ENCODE measurements at regions not wholly inside any gene's neighbourhood (a gene's known extent, or its start where the extent isn't known, plus 50 kb on each side); places are given as distances from the start of the nearest gene placed in this dataset.

DNA sequence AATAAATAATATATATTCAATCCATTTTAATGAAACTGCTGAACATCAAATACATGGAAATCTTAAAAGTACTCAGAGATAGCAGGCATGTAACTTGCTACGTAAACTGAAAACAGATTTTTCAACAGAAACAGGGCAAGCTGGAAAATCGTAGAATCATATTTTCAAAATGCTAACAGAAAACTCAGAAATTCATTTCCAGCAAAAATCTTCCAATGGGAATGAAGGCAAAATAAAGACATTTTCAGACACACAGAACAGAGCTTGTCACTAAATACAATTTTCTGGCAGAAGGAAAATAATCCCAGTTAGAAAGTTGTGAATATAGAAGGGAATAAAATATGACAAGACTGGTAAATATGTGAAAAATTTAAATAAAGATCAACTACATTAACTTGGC is 419.9 kb upstream of the ZFP42 start:
- DNase-seq (ENCODE audit: low read depth, low spot score), result no peak

- no peak for DNase-seq (ENCODE audit: low read depth, low spot score)
Measured at GRCh38 chr4:187576751-187577150, 418.8 kb upstream of the ZFP42 start.

- DNase-seq (ENCODE audit: low read depth, low spot score), result no peak
Measured at GRCh38 chr4:187577941-187578480, 417.6 kb upstream of the ZFP42 start.

DNA sequence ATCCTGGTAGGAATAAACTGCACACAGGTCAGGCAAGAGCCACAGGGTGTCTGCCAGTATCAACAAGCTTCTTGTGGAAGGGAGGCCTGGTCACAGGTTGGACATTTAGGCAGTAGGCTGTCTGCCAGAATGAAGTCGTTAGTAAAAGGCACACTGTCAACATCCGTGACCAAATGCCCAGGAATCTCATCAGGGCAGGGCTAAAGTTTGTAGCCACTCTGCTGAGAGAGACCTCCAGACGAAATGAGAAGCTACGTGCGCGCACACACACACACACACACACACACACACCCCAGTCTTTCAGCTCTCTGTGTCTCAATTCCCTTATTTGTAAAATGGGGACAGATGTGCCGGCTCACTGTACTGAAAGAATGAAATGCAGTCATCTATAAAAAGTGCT is 408.7 kb upstream of the ZFP42 start:
- DNase-seq (ENCODE audit: low read depth, low spot score), result no peak

GRCh38 chr4:187598196-187598595 is 397.4 kb upstream of the ZFP42 start:
- DNase-seq (ENCODE audit: low read depth, low spot score), result no peak

- DNase-seq (ENCODE audit: low read depth, low spot score), result no peak
Measured at GRCh38 chr4:187602339-187603092, 393.1 kb upstream of the ZFP42 start.

- no peak for DNase-seq (ENCODE audit: low read depth, low spot score)
Measured at GRCh38 chr4:187603093-187604025, 392.2 kb upstream of the ZFP42 start.

- no peak for DNase-seq (ENCODE audit: low read depth, low spot score)
Measured at GRCh38 chr4:187604984-187605383, 390.6 kb upstream of the ZFP42 start.

GRCh38 chr4:187606581-187606980 is 389.0 kb upstream of the ZFP42 start:
- peak; percentile 45 for DNase-seq (ENCODE audit: low read depth, low spot score)

- DNase-seq (ENCODE audit: low read depth, low spot score), result no peak
Measured at GRCh38 chr4:187608001-187608421, 387.6 kb upstream of the ZFP42 start.

DNA sequence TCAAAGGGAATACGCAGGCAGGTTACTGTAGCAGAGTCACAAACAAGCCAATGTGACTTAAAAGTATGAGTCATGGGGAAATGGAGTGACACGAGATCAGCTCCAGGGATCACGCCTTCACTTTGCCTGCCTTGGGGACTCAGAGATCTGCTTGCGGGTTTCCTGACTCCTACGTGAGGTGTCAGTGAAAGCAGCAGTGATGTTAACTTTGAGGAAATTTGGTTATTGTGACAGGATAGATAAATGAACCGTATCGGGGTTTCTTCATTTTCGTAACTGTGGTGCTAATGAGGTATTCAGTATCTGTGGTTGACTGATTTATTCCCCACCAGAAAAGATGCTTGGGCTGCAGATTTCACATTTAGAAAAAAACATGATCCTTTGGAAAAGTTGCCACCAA is 383.3 kb upstream of the ZFP42 start:
- DNase-seq (ENCODE audit: low read depth, low spot score), result no peak

GRCh38 chr4:187613089-187613839 is 382.3 kb upstream of the ZFP42 start:
- no peak for DNase-seq (ENCODE audit: low read depth, low spot score)

- no peak for DNase-seq (ENCODE audit: low read depth, low spot score)
Measured at GRCh38 chr4:187615972-187616371, 379.6 kb upstream of the ZFP42 start.

DNA sequence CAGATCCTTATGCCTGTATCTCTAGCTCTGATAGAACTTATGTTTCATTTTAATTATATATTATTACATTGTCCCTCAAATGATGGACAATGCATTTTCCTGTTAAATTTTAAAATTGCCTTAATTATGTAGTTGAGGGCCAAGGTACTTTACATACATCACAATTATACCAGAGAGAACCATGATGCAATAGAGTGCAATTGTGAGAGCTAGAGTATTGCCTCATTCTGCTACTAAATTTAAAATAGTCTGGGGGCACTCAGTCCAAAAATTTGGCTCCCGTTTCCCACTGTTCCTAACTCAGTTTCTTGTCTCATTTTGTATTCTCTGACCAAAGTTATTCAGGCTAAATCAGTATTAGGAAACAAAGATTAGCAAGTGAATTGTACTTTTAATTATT is 378.5 kb upstream of the ZFP42 start:
- no peak for DNase-seq (ENCODE audit: low read depth, low spot score)

DNA sequence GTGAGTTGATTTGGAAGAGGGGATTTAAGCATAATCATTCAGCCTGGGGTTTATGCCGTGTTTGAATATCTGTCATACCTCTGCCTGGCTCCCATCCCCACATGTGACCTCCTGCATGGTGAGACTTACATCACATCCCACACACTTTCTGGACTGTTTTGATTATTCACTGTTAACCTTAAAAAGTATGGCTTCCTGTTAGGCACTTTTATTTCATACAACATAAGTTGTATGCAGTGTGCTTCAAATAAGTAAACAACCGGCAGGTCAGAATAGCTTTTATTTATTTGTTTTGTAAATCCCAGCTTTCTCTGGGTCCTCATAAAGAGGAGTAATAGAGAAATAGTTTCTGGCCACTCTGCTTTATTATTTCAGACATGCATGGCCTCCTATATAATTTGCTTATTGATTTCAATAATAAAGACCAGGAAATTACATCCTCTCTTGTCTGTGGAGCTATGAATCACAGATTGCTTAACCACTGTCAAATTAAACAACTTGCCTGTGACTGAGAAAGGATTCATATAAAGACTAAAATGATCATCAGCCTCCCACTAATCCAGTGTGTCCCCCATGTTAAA is 376.8 kb upstream of the ZFP42 start:
- no peak for DNase-seq (ENCODE audit: low read depth, low spot score)

GRCh38 chr4:187619319-187619718 is 376.3 kb upstream of the ZFP42 start:
- no peak for DNase-seq (ENCODE audit: low read depth, low spot score)

DNA sequence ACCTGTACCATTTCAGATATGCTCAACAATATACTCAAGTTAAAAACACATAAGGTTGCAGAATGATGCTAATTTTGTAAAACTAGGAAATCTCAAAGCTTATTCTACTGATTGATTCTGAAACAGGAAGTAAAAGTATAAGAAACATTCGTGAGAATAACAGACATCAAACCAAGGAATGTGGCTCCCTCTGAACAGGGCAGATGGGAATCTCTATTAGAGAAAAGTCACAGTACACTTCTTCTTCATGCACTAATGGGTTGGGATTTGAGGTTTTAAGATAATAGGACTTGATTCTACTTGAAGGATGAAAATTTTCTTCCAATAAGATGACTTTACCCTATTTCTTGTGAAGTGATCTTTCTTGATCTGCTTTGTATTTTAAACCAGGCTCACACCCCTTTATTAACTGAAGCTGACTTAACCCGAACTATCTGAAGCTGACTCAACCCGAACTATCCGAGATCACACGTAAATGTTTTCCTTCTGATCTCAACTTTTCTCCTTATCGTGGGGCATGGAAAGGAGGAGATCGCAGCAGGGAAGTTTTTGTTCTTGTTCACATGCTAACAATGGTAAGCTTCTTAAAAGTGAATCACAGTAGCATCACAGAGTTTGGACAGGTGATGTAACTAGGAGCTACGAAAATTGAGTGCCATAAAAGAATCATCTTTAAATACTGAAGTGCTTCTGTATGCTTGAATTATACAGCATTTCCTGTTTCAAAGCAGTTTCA is 363.1 kb upstream of the ZFP42 start:
- no peak for DNase-seq (ENCODE audit: low read depth, low spot score)

DNA sequence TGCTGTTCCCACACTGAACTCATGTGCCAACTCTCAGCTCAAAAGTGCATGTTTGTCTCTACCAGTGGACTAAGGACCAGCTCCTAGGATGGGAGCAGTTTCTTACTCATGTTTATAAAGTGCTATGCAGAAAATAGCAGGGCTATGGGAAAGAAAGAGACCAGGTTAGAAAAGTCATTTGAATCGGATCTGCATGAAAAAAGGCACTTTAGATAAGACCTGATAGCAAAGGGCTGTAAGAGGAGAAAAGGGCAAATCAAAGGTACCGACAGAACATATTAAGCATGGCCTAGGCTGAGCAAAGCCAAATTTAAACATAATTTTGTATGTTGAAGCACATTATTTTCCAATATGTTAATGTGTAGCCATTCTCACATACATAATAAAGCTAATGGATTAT is 362.3 kb upstream of the ZFP42 start:
- DNase-seq (ENCODE audit: low read depth, low spot score), result no peak

DNA sequence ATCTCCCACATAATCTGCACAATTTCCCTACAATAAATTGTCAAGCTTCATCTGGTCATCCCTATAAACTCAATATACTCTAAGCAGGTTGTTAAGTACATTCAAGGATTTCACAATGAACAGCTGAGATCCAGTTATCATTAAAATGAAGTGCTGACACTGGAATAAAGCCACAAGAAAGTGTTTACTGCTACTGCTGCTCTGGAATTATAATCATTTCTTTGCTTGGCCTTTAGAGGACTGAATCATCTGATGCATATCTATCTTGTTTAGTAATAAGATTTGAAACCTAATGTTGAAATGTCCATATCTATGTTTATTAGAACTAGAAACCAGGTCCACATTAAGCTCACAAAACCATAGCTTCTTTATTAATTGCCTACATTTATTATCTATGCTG is 338.6 kb upstream of the ZFP42 start:
- no peak for DNase-seq (ENCODE audit: low read depth, low spot score)

- DNase-seq (ENCODE audit: low read depth, low spot score), result no peak
Measured at GRCh38 chr4:187663076-187663475, 332.5 kb upstream of the ZFP42 start.

GRCh38 chr4:187664011-187664410 is 331.6 kb upstream of the ZFP42 start:
- DNase-seq (ENCODE audit: low read depth, low spot score), result no peak

Measured in iPS DF 19.7 (cell line).